HepG2 (cell line): ENCODE measurements at regions not wholly inside any gene's neighbourhood (a gene's known extent, or its start where the extent isn't known, plus 50 kb on each side); places are given as distances from the start of the nearest gene placed in this dataset.
"Not testable (repeated sequence)": the region's sequence is repeated elsewhere in the genome, so short reads cannot be mapped to it uniquely, and the experiment has no call there.

Experiments used
- ATAC-seq: fragments of 200-7000 bp; cut with Tn5 transposase; 3 replicates; pipeline ENCODE4 v1.9.1; 2020; ENCODE audit warnings: mild to moderate bottlenecking, moderate library complexity
- BruUV-seq: library from RNA; stranded (reverse); fragments of 400-500 nt; replicated peaks from 2 replicates; lab custom pipeline; 2021; lab: Mats Ljungman, UMichigan
- CTCF ChIA-PET: fragments of 300-600 bp; formaldehyde crosslinking; extraction: SDS; loops from one replicate; lab custom pipeline; 2021; ENCODE audit warnings: low total read pairs, inconsistent platforms, low intra/inter-chr PET ratio; lab: Yijun Ruan, JAX
- POLR2A ChIA-PET: fragments of 350-600 bp; sonication (Branson Sonifier 250); formaldehyde crosslinking; loops from one replicate; lab custom pipeline; 2020; ENCODE audit warnings: antibody characterized with exemption, inconsistent platforms; lab: Yijun Ruan, JAX
- DNase-seq: peaks from one replicate; pipeline ENCODE4 v3.0.0-alpha.2; 2015; ENCODE audit warnings: low spot score
- FAIRE-seq: peaks from 3 replicates; lab custom pipeline; 2011; peaks lifted over from hg19 to GRCh38; lab: Jason Lieb, UNC
- H2AFZ ChIP-seq: one replicate; pipeline ENCODE4 v1.6.1; 2011; ENCODE audit warnings: low read length, inconsistent platforms
- H3K27ac ChIP-seq: fragments of 300-600 bp; 3 replicates; pipeline ENCODE4 v1.8.0; 2011; ENCODE audit warnings: mixed run types, mild to moderate bottlenecking, mixed read lengths, low read length, inconsistent platforms; ENCODE audit not compliant: insufficient read depth; ENCODE audit errors: extremely low read length
- H3K27me3 ChIP-seq, 2 experiments: fragments of 200-600 bp in 1 of 2; 2 replicates in 1 of 2; 3 replicates in 1 of 2; pipeline versions ENCODE4 v1.6.0 to v1.8.0; 2011; ENCODE audit warnings: low read length in 2 of 2, mild to moderate bottlenecking in 2 of 2, moderate library complexity in 2 of 2, inconsistent platforms in 1 of 2; ENCODE audit not compliant: insufficient read depth in 2 of 2, control insufficient read depth in 1 of 2
- H3K36me3 ChIP-seq, 2 experiments: fragments of 200-600 bp in 1 of 2; replicated peaks in 1 of 2; 2 replicates in 1 of 2; 3 replicates in 1 of 2; pipeline versions ENCODE4 v1.5.1 to v1.8.0; 2011; ENCODE audit warnings: low read length in 2 of 2, inconsistent platforms in 1 of 2; ENCODE audit not compliant: insufficient read depth in 2 of 2, control insufficient read depth in 1 of 2
- H3K4me1 ChIP-seq: 2 replicates; pipeline ENCODE4 v1.5.1; 2012; ENCODE audit warnings: low read length, inconsistent platforms; ENCODE audit not compliant: insufficient read depth
- H3K4me2 ChIP-seq: 2 replicates; pipeline ENCODE4 v1.6.0; 2011; ENCODE audit warnings: low read depth, low read length, inconsistent platforms
- H3K4me3 ChIP-seq, 3 experiments: fragments of 200-600 bp in 1 of 3; sonication (generic), shearing (Covaris generic) in 1 of 3; replicated peaks in 1 of 3; 2 replicates each; pipeline ENCODE4 v1.5.1; 2011 to 2016; ENCODE audit warnings: low read length in 3 of 3, inconsistent platforms in 2 of 3, low read depth in 2 of 3, mild to moderate bottlenecking in 2 of 3, control low read depth in 1 of 3, mixed read lengths in 1 of 3; ENCODE audit not compliant: insufficient read depth in 1 of 3
- H3K79me2 ChIP-seq: one replicate; pipeline ENCODE4 v1.6.1; 2011; ENCODE audit warnings: low read length, inconsistent platforms; ENCODE audit not compliant: insufficient read depth
- H3K9ac ChIP-seq: 2 replicates; pipeline ENCODE4 v1.6.0; 2011; ENCODE audit warnings: mild to moderate bottlenecking, low read depth, low read length, inconsistent platforms; ENCODE audit not compliant: insufficient read depth
- H3K9me3 ChIP-seq: 2 replicates; pipeline ENCODE4 v1.5.1; 2012; ENCODE audit warnings: mild to moderate bottlenecking, low read length
- H4K20me1 ChIP-seq: 2 replicates; pipeline ENCODE4 v1.6.0; 2011; ENCODE audit warnings: inconsistent platforms, mild to moderate bottlenecking, low read length, moderate library complexity; ENCODE audit not compliant: insufficient read depth
- KLF9 ChIP-seq: IDR thresholded peaks from 2 replicates; pipeline ENCODE4 v1.6.1; 2016; ENCODE audit warnings: low read depth
- ZFP82 ChIP-seq: sonication (generic); formaldehyde crosslinking; IDR thresholded peaks from 2 replicates; pipeline ENCODE4 v1.5.1; 2020; ENCODE audit warnings: mild to moderate bottlenecking, missing genetic modification reagents, borderline replicate concordance
- ZMYM4 ChIP-seq: sonication (generic); formaldehyde crosslinking; IDR thresholded peaks from 2 replicates; pipeline ENCODE4 v1.8.1; 2023; ENCODE audit warnings: mild to moderate bottlenecking, missing genetic modification reagents
- ZNF687 ChIP-seq: sonication (generic); formaldehyde crosslinking; IDR thresholded peaks from 2 replicates; pipeline ENCODE4 v1.5.1; 2020; ENCODE audit warnings: mild to moderate bottlenecking, missing genetic modification reagents, moderate library complexity
- in situ Hi-C: cut with HindIII; loops from 2 replicates; pipeline ENCODE4 v1.10.0; 2017; ENCODE audit warnings: low pct_unique_long_range_greater_than_20kb; ENCODE audit not compliant: extremely low pct_ligation_motif_present
- intact Hi-C: fragments of 100-400 bp; cut with micrococcal nuclease; formaldehyde crosslinking; loops from one replicate; pipeline ENCODE4 v1.10.0; 2022; ENCODE audit not compliant: unreplicated experiment
- TF ChIP-seq, protein P1 (sequence below): sonication (generic); formaldehyde crosslinking; IDR thresholded peaks from 2 replicates; pipeline ENCODE4 v1.4.0; 2020; ENCODE audit warnings: low read depth, mild to moderate bottlenecking, missing genetic modification reagents
- TF ChIP-seq, protein P2 (sequence below): sonication (generic); formaldehyde crosslinking; IDR thresholded peaks from 2 replicates; pipeline ENCODE4 v1.4.0; 2020; ENCODE audit warnings: mild to moderate bottlenecking, missing genetic modification reagents, borderline replicate concordance

DNA sequence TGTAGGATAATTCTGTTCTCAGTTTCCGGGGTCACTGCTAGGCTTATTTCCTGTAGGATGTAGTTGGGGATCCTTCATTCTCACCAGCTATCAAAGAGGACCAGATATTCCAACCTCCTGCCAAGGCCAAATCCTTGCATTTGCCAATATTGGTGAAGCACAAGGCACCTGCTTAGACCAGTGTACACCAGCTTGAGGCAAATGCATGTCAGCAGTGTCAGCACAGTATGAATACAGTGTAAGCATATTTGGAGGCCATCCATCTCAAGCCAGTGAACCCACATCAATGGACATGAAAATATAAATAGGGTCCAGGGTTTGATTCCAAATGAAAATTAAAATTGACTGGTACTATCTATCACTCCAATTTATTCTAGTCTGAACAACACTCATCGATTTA, 88.0 kb upstream of the MAPRE2 start (continued):
- TF ChIP-seq ZNF687 (CRISPR knock-in tag) (no peak), ZFP82 (CRISPR knock-in tag) (no peak), ZMYM4 (CRISPR knock-in tag) (no peak), KLF9 (CRISPR knock-in tag) (no peak)
- TF ChIP-seq, protein P1, sequence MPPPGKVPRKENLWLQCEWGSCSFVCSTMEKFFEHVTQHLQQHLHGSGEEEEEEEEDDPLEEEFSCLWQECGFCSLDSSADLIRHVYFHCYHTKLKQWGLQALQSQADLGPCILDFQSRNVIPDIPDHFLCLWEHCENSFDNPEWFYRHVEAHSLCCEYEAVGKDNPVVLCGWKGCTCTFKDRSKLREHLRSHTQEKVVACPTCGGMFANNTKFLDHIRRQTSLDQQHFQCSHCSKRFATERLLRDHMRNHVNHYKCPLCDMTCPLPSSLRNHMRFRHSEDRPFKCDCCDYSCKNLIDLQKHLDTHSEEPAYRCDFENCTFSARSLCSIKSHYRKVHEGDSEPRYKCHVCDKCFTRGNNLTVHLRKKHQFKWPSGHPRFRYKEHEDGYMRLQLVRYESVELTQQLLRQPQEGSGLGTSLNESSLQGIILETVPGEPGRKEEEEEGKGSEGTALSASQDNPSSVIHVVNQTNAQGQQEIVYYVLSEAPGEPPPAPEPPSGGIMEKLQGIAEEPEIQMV (CRISPR knock-in tag), result no peak
- TF ChIP-seq, protein P2, sequence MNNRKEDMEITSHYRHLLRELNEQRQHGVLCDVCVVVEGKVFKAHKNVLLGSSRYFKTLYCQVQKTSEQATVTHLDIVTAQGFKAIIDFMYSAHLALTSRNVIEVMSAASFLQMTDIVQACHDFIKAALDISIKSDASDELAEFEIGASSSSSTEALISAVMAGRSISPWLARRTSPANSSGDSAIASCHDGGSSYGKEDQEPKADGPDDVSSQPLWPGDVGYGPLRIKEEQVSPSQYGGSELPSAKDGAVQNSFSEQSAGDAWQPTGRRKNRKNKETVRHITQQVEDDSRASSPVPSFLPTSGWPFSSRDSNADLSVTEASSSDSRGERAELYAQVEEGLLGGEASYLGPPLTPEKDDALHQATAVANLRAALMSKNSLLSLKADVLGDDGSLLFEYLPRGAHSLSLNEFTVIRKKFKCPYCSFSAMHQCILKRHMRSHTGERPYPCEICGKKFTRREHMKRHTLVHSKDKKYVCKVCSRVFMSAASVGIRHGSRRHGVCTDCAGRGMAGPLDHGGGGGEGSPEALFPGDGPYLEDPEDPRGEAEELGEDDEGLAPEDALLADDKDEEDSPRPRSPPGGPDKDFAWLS, result no peak

DNA sequence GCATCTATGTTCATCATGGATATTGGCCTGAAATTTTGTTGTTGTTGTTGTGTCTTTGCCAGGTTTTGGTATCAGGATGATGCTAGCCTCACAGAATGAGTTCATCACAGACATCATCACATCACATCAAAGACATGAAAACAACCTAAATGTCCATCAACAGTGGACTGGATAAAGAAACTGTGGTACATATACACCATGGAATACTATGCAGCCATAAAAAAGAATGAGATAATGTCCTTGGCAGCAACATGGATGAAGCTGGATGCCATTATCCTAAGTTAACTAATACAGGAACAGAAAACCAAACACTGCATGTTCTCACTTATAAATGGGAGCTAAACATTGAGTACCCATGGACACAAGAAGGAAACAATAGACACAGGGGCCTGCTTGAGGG, 85.7 kb upstream of the MAPRE2 start:
- H3K36me3 ChIP-seq, H3K4me3 ChIP-seq, DNase-seq, H2AFZ ChIP-seq, H3K27ac ChIP-seq, H3K9me3 ChIP-seq, H3K4me2 ChIP-seq, H4K20me1 ChIP-seq, H3K9ac ChIP-seq, ATAC-seq, H3K27me3 ChIP-seq, CTCF ChIA-PET, H3K79me2 ChIP-seq, FAIRE-seq, BruUV-seq, in situ Hi-C loops: not testable (repeated sequence)
- peaks cover 50% of the 10 kb centered on the region for H3K4me1 ChIP-seq
- POLR2A ChIA-PET, result interaction anchor here (1.3 kb wide), 1 partner anchor 26 kb away, joined by 3 read pairs; no protein-coding TSS in a partner anchor
- intact Hi-C loops, result loop anchor here (5.0 kb wide), 1 partner anchor 43 kb away; no protein-coding TSS in a partner anchor
